Smooth muscle cell (in vitro differentiated cells): ENCODE measurements at regions not wholly inside any gene's neighbourhood (a gene's known extent, or its start where the extent isn't known, plus 50 kb on each side); places are given as distances from the start of the nearest gene placed in this dataset.
A peak's percentile ranks its signal among the peaks of the same experiment; 100 is the strongest.

Experiments
- DNase-seq: peaks from one replicate; lab custom pipeline; 2025; ENCODE audit not compliant: unreplicated experiment; lab: John Stamatoyannopoulos, UW
- H2AFZ ChIP-seq: fragments of 200-600 bp; sonication (generic); 2 replicates; pipeline ENCODE4 v1.6.0; 2016; ENCODE audit warnings: antibody characterized with exemption, low read depth, mild to moderate bottlenecking
- H3F3A ChIP-seq: fragments of 200-600 bp; sonication (generic); 2 replicates; pipeline ENCODE4 v1.6.0; 2017; ENCODE audit warnings: antibody characterized with exemption, low read depth
- H3K27ac ChIP-seq: fragments of 200-600 bp; sonication (generic); 2 replicates; pipeline ENCODE4 v1.5.1; 2016; ENCODE audit warnings: low read depth, mild to moderate bottlenecking
- H3K27me3 ChIP-seq: fragments of 200-600 bp; sonication (generic); 2 replicates; pipeline ENCODE4 v1.6.1; 2016; ENCODE audit warnings: low read depth, mild to moderate bottlenecking
- H3K36me3 ChIP-seq: fragments of 200-600 bp; sonication (generic); 2 replicates; pipeline ENCODE4 v1.5.1; 2016; ENCODE audit warnings: low read depth
- H3K4me1 ChIP-seq: fragments of 200-600 bp; sonication (generic); 2 replicates; pipeline ENCODE4 v1.5.1; 2016; ENCODE audit warnings: low read depth
- H3K4me2 ChIP-seq: fragments of 200-600 bp; sonication (generic); 2 replicates; pipeline ENCODE4 v1.6.0; 2016; ENCODE audit warnings: mild to moderate bottlenecking
- H3K4me3 ChIP-seq: fragments of 200-600 bp; sonication (generic); 2 replicates; pipeline ENCODE4 v1.5.1; 2016; ENCODE audit warnings: mild to moderate bottlenecking
- H3K79me2 ChIP-seq: fragments of 200-600 bp; sonication (generic); 2 replicates; pipeline ENCODE4 v1.6.0; 2016; ENCODE audit warnings: low read depth, mild to moderate bottlenecking
- H3K9ac ChIP-seq: fragments of 200-600 bp; sonication (generic); 2 replicates; pipeline ENCODE4 v1.6.0; 2016; ENCODE audit warnings: low read depth
- H3K9me3 ChIP-seq: fragments of 200-600 bp; sonication (generic); replicated peaks from 2 replicates; pipeline ENCODE4 v1.5.1; 2016; ENCODE audit warnings: low read depth
- H4K20me1 ChIP-seq: fragments of 200-600 bp; sonication (generic); 2 replicates; pipeline ENCODE4 v1.6.0; 2016; ENCODE audit warnings: low read depth
- WGBS: methylation state at CpG from one replicate; pipeline ENCODE4 v1.1.7; 2016; ENCODE audit warnings: low lambda C conversion rate; 5-methylcytosine and 5-hydroxymethylcytosine counted together
- TF ChIP-seq, protein P1 (sequence below): fragments of 200-600 bp; sonication (generic); IDR thresholded peaks from 2 replicates; pipeline ENCODE4 v1.5.1; 2017; ENCODE audit warnings: borderline replicate concordance, mild to moderate bottlenecking, antibody characterized with exemption; ENCODE audit not compliant: insufficient read depth, poor library complexity, severe bottlenecking

DNA sequence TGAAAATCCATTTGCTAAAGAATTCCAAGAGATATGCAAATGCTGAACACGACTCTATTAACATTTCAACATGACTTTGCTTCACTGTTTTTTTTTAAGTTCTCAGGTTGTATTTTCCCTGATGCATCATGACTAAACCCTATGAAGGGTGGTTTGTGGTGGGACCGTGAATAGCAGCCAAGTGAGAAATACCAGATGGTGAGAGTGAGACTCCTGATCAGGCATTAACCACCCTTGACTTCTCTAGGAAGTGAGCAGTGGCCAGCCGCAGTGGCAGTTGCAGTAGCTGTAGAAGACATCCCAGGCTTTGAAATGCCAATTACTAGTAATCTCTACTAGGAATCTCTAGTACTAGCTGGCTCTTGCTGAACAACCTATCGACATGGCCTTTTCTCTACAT lies 383.4 kb downstream of the FAM133A start:
- no peaks in the 10 kb centered on the region for H3K4me1 ChIP-seq
- H4K20me1 ChIP-seq = no peaks in the 10 kb centered on the region
- 30% methylated on average over 4 of the region's 4 CpGs for WGBS
- no peaks in the 10 kb centered on the region for H3K79me2 ChIP-seq
- H3K4me2 ChIP-seq = peak overlapping the region; percentile 10
- TF ChIP-seq, protein P1, sequence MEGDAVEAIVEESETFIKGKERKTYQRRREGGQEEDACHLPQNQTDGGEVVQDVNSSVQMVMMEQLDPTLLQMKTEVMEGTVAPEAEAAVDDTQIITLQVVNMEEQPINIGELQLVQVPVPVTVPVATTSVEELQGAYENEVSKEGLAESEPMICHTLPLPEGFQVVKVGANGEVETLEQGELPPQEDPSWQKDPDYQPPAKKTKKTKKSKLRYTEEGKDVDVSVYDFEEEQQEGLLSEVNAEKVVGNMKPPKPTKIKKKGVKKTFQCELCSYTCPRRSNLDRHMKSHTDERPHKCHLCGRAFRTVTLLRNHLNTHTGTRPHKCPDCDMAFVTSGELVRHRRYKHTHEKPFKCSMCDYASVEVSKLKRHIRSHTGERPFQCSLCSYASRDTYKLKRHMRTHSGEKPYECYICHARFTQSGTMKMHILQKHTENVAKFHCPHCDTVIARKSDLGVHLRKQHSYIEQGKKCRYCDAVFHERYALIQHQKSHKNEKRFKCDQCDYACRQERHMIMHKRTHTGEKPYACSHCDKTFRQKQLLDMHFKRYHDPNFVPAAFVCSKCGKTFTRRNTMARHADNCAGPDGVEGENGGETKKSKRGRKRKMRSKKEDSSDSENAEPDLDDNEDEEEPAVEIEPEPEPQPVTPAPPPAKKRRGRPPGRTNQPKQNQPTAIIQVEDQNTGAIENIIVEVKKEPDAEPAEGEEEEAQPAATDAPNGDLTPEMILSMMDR = no peak
- H3K4me3 ChIP-seq = no peak overlapping the region
- H3K36me3 ChIP-seq = no peaks in the 10 kb centered on the region
- H3K9ac ChIP-seq = no peak overlapping the region
- no peak overlapping the region for H2AFZ ChIP-seq
- no peaks in the 10 kb centered on the region for H3F3A ChIP-seq
- H3K27ac ChIP-seq = no peak overlapping the region
- no peak for DNase-seq
- no peaks in the 10 kb centered on the region for H3K27me3 ChIP-seq
- no peaks in the 10 kb centered on the region for H3K9me3 ChIP-seq

DNA sequence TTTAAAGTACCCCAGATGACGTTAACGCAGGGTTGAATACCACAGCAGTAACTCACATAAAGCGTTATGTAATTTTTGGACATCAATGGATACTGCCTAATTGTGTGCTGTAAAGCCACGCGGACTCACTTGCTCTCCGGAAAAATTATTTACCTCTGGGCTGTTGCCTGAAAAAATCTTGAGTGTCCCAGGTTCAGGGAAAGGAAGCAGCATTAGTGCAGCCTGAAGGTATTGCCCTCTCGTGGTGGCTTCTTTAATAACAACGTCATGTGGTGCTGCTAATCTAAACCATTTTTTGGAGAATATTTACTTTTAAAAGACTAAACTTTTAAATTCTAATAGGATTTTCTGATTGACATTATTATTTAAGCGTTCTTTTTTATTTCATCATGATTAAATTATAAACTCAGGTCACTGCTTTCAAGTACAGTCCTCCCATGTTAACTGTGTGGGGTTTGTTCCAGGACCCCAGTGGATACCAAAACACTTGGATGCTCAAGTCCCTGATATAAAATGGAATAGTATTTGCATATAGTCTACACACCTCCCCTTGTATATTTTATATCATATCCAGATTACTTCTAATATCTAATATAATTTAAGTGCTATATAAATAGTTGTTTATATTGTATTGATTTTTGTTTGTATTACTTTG lies 384.8 kb downstream of the FAM133A start:
- no peaks in the 10 kb centered on the region for H3K4me1 ChIP-seq
- H3K4me3 ChIP-seq = peak overlapping the region; percentile 21
- no peaks in the 10 kb centered on the region for H4K20me1 ChIP-seq
- no peak for DNase-seq
- H2AFZ ChIP-seq = no peak overlapping the region
- no peak overlapping the region for H3K9ac ChIP-seq
- WGBS = 32% methylated on average over 9 of the region's 9 CpGs
- H3F3A ChIP-seq = no peaks in the 10 kb centered on the region
- no peak overlapping the region for H3K27ac ChIP-seq
- H3K4me2 ChIP-seq = no peak overlapping the region
- no peaks in the 10 kb centered on the region for H3K79me2 ChIP-seq
- no peaks in the 10 kb centered on the region for H3K36me3 ChIP-seq
- TF ChIP-seq, protein P1 = peak; percentile 66
- H3K9me3 ChIP-seq = no peaks in the 10 kb centered on the region
- H3K27me3 ChIP-seq = no peaks in the 10 kb centered on the region

DNA sequence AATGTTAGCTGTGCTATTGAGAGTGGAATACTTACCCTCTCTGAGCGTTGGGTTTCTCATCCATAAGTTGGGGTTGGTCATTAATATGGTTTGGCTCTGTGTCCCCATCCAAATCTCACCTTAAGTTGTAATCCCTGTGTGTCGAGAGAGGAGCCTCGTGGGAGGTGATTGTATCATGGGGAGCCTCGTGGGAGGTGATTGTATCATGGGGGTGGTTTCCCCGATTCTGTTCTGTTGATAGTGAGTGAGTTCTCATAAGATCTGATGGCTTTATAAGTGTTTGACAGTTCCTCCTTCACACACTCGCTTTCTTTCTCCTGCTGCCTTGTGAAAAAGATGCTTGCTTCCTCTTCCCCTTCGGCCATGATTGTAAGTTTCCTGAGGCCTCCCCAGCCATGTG lies 391.1 kb downstream of the FAM133A start:
- H3K27ac ChIP-seq = no peak overlapping the region
- H3K4me2 ChIP-seq = no peak overlapping the region
- no peak overlapping the region for H2AFZ ChIP-seq
- TF ChIP-seq, protein P1 = no peak
- no peaks in the 10 kb centered on the region for H3K9me3 ChIP-seq
- H3K27me3 ChIP-seq = no peaks in the 10 kb centered on the region
- no peaks in the 10 kb centered on the region for H3K79me2 ChIP-seq
- WGBS = 88% methylated on average over 7 of the region's 7 CpGs
- no peak overlapping the region for H3K4me3 ChIP-seq
- H3K9ac ChIP-seq = no peak overlapping the region
- H3K36me3 ChIP-seq = no peaks in the 10 kb centered on the region
- no peaks in the 10 kb centered on the region for H3F3A ChIP-seq
- DNase-seq = no peak
- H4K20me1 ChIP-seq = no peaks in the 10 kb centered on the region
- no peaks in the 10 kb centered on the region for H3K4me1 ChIP-seq

DNA sequence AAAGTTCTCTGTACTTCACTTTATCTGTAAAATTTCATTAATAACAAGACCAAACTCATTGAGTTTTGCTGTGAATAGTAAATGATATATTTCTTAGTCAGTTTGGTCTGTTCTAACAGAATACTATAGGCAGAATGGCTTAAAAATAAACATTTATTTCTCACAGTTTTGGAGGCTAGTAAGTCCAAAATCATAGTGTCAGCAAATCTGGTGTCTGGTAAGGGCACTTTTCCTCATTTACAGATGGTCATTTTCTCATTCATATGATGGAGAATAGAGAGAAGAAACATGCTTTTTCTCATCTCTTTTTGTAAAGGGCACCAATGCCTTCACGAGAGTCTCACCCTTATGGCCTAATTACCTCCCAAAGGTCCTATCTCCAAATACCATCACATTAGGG lies 415.1 kb downstream of the FAM133A start:
- H3K9me3 ChIP-seq = no peaks in the 10 kb centered on the region
- H3K4me1 ChIP-seq = no peaks in the 10 kb centered on the region
- whole genome bisulfite sequencing = 100% methylated on average over 1 of the region's 1 CpG
- H2AFZ ChIP-seq = no peak overlapping the region
- no peak overlapping the region for H3K9ac ChIP-seq
- H3K36me3 ChIP-seq = no peaks in the 10 kb centered on the region
- TF ChIP-seq, protein P1 = no peak
- H4K20me1 ChIP-seq = no peaks in the 10 kb centered on the region
- H3K27ac ChIP-seq = no peak overlapping the region
- H3K79me2 ChIP-seq = no peaks in the 10 kb centered on the region
- no peak overlapping the region for H3K4me3 ChIP-seq
- H3K4me2 ChIP-seq = no peak overlapping the region
- no peaks in the 10 kb centered on the region for H3K27me3 ChIP-seq
- H3F3A ChIP-seq = no peaks in the 10 kb centered on the region
- no peak for DNase-seq
